OCI-LY1 (cell line): ENCODE measurements at regions not wholly inside any gene's neighbourhood (a gene's known extent, or its start where the extent isn't known, plus 50 kb on each side); places are given as distances from the start of the nearest gene placed in this dataset.

Source experiments
- H2AFZ ChIP-seq: fragments of 200-600 bp; sonication (generic), shearing (Covaris generic); 2 replicates; pipeline ENCODE4 v1.6.0; 2014; ENCODE audit warnings: antibody characterized with exemption, mild to moderate bottlenecking, low read length
- H3F3A ChIP-seq: fragments of 200-600 bp; sonication (generic), shearing (Covaris generic); 2 replicates; pipeline ENCODE4 v1.6.0; 2014; ENCODE audit warnings: mild to moderate bottlenecking, antibody characterized with exemption, low read length, moderate library complexity; ENCODE audit not compliant: insufficient read depth
- H3K27ac ChIP-seq: fragments of 200-600 bp; sonication (generic); 2 replicates; pipeline ENCODE4 v1.5.1; 2014; ENCODE audit warnings: low read length, mixed run types, mild to moderate bottlenecking, low read depth; ENCODE audit not compliant: poor library complexity, severe bottlenecking
- H3K27me3 ChIP-seq: fragments of 200-600 bp; sonication (generic); 2 replicates; pipeline ENCODE4 v1.6.0; 2014; ENCODE audit warnings: antibody characterized with exemption, mild to moderate bottlenecking, low read length, moderate library complexity; ENCODE audit not compliant: insufficient read depth
- H3K36me3 ChIP-seq: fragments of 200-600 bp; sonication (generic); 2 replicates; pipeline ENCODE4 v1.6.1; 2014; ENCODE audit warnings: mild to moderate bottlenecking, antibody characterized with exemption, low read length, moderate library complexity, mixed read lengths; ENCODE audit not compliant: insufficient read depth
- H3K4me1 ChIP-seq: fragments of 200-600 bp; sonication (generic); 2 replicates; pipeline ENCODE4 v1.5.1; 2014; ENCODE audit warnings: mild to moderate bottlenecking, low read length, moderate library complexity; ENCODE audit not compliant: insufficient read depth, severe bottlenecking
- H3K4me2 ChIP-seq: fragments of 200-600 bp; sonication (generic), shearing (Covaris generic); 2 replicates; pipeline ENCODE4 v1.6.1; 2014; ENCODE audit warnings: low read length
- H3K4me3 ChIP-seq: fragments of 200-600 bp; sonication (generic); 2 replicates; pipeline ENCODE4 v1.5.1; 2014; ENCODE audit warnings: low read length, low read depth, mild to moderate bottlenecking, mixed read lengths; ENCODE audit not compliant: poor library complexity, severe bottlenecking
- H3K79me2 ChIP-seq: fragments of 200-600 bp; shearing (Covaris generic); 2 replicates; pipeline ENCODE4 v1.6.1; 2016; ENCODE audit warnings: mixed run types, low read length, mixed read lengths; ENCODE audit not compliant: insufficient read depth
- H3K9ac ChIP-seq: fragments of 200-600 bp; sonication (generic), shearing (Covaris generic); 2 replicates; pipeline ENCODE4 v1.6.1; 2014; ENCODE audit warnings: mild to moderate bottlenecking, low read length, mixed read lengths
- H3K9me2 ChIP-seq: fragments of 200-600 bp; sonication (generic), shearing (Covaris generic); 2 replicates; pipeline ENCODE4 v1.6.1; 2014; ENCODE audit warnings: low read depth, mild to moderate bottlenecking, low read length, mixed read lengths
- H3K9me3 ChIP-seq: fragments of 200-600 bp; shearing (Covaris generic); 2 replicates; pipeline ENCODE4 v1.6.1; 2014; ENCODE audit warnings: low read length, mixed read lengths
- H4K20me1 ChIP-seq: fragments of 200-600 bp; sonication (generic), shearing (Covaris generic); 2 replicates; pipeline ENCODE4 v1.6.0; 2016; ENCODE audit warnings: mild to moderate bottlenecking, low read length; ENCODE audit not compliant: insufficient read depth
- CTCF ChIP-seq: fragments of 200-600 bp; sonication (generic), shearing (Covaris generic); IDR thresholded peaks from 2 replicates; pipeline ENCODE4 v1.5.1; 2017; ENCODE audit warnings: mild to moderate bottlenecking, antibody characterized with exemption, low read length, moderate library complexity, mixed read lengths
- EZH2 ChIP-seq: fragments of 200-600 bp; sonication (generic), shearing (Covaris generic); IDR thresholded peaks from 2 replicates; pipeline ENCODE4 v1.8.0; 2017; ENCODE audit warnings: borderline replicate concordance, mixed run types, mild to moderate bottlenecking, antibody characterized with exemption, low read length, moderate library complexity, mixed read lengths

- no peaks in the 10 kb centered on the region for H3K27me3 ChIP-seq
- peaks cover 62% of the 10 kb centered on the region for H3K4me1 ChIP-seq
- no peaks in the 10 kb centered on the region for H4K20me1 ChIP-seq
- H2AFZ ChIP-seq, result no peak overlapping the region
- H3K4me3 ChIP-seq, result no peak overlapping the region
- no peaks in the 10 kb centered on the region for H3K9me3 ChIP-seq
- no peak overlapping the region for H3K27ac ChIP-seq
- TF ChIP-seq CTCF, result no peak
- H3K4me2 ChIP-seq, result no peak overlapping the region
- H3K79me2 ChIP-seq, result peaks cover 22% of the 10 kb centered on the region; the same call in 1 of the 2 replicates
- no peaks in the 10 kb centered on the region for H3F3A ChIP-seq
- H3K9ac ChIP-seq, result no peak overlapping the region
- H3K9me2 ChIP-seq, result no peaks in the 10 kb centered on the region
- H3K36me3 ChIP-seq, result no peaks in the 10 kb centered on the region
Observed at GRCh38 chr16:85561248-85562092, 51.7 kb upstream of the GSE1 start.

GRCh38 chr16:85562093-85562786 lies 50.9 kb upstream of the GSE1 start:
- H3K4me1 ChIP-seq, result peaks cover 65% of the 10 kb centered on the region
- H3K27me3 ChIP-seq, result no peaks in the 10 kb centered on the region
- no peak overlapping the region for H3K9ac ChIP-seq
- H3K27ac ChIP-seq, result no peak overlapping the region
- peaks cover 22% of the 10 kb centered on the region; the same call in 1 of the 2 replicates for H3K79me2 ChIP-seq
- no peak overlapping the region for H3K4me2 ChIP-seq
- no peak overlapping the region for H3K4me3 ChIP-seq
- H3F3A ChIP-seq, result no peaks in the 10 kb centered on the region
- no peaks in the 10 kb centered on the region for H3K36me3 ChIP-seq
- TF ChIP-seq CTCF (no peak), EZH2 (no peak)
- no peak overlapping the region for H2AFZ ChIP-seq
- no peaks in the 10 kb centered on the region for H3K9me2 ChIP-seq
- H3K9me3 ChIP-seq, result no peaks in the 10 kb centered on the region
- H4K20me1 ChIP-seq, result no peaks in the 10 kb centered on the region

- Histone ChIP-seq H4K20me1 (no peaks in the 10 kb centered on the region), H2AFZ (no peak overlapping the region), H3F3A (no peaks in the 10 kb centered on the region), H3K4me1 (peaks cover 65% of the 10 kb centered on the region), H3K9me3 (no peaks in the 10 kb centered on the region), H3K9me2 (no peaks in the 10 kb centered on the region), H3K27ac (no peak overlapping the region), H3K27me3 (no peaks in the 10 kb centered on the region), H3K79me2 (0 out of 2 replicates have a peak, but pooled peaks cover 17% of the 10 kb centered on the region), H3K9ac (no peak overlapping the region), H3K4me2 (no peak overlapping the region), H3K36me3 (peaks cover 6% of the 10 kb centered on the region), H3K4me3 (no peak overlapping the region)
- TF ChIP-seq CTCF, result no peak
Observed at GRCh38 chr16:85563034-85563433, 50.1 kb upstream of the GSE1 start.
